ENCODE measurements at regions not wholly inside any gene's neighbourhood (a gene's known extent, or its start where the extent isn't known, plus 50 kb on each side); places are given as distances from the start of the nearest gene placed in this dataset.

GRCh38 chr3:86161493-86161892, 829.5 kb downstream of the VGLL3 start (continued):
- no peak for TF ChIP-seq POU2F2 (IDR thresholded peaks at IDR 0.05; ENCODE audit: borderline replicate concordance, low read depth, low read length)
- no peak for TF ChIP-seq RB1 (IDR thresholded peaks at IDR 0.05; ENCODE audit: borderline replicate concordance)
- no peak for TF ChIP-seq PML (IDR thresholded peaks at IDR 0.05; ENCODE audit: low read length)
- no peak for TF ChIP-seq RBBP5 (conservative IDR thresholded peaks at IDR 0.05)
- no peak for TF ChIP-seq ZNF622 (IDR thresholded peaks at IDR 0.05)
- no peak for TF ChIP-seq SP1 (IDR thresholded peaks at IDR 0.05; ENCODE audit: low read depth, low read length)

DNA sequence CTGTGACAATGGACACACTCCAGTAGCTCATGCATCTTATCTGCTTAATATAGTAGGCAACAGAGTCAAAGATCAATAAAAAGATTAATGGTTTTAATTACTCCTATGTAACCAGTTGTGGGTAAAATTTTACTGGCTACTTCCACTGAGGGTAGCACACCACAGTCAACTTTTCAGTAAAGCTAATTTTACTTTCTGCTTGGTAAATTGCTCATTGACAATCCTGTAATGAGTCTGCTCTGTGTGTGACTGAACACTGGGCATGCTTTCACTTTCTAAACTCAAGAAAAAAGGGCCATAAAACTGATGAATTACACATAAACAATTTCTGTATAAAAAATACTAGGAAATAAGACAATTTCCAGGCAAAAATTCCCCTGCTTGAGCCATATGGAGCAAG, 838.3 kb downstream of the VGLL3 start:
- ChIA-PET RAD21 (ENCODE audit: unreplicated experiment) (no interaction called here), SMC1A (ENCODE audit: uncharacterized antibody, unreplicated experiment) (no interaction called here), POLR2A (no interaction called here), CTCF (no interaction called here)
- no peaks in the 10 kb centered on the region for H3K36me3 ChIP-seq (ENCODE audit: control insufficient read depth in 2 of 2, insufficient read depth in 2 of 2, low read length in 1 of 2)
- no peak overlapping the region for H3K4me2 ChIP-seq (ENCODE audit: control insufficient read depth, insufficient read depth)
- H4K20me1 ChIP-seq (ENCODE audit: control insufficient read depth, insufficient read depth): no peaks in the 10 kb centered on the region
- TF ChIP-seq CBFB (IDR thresholded peaks at IDR 0.05; ENCODE audit: low read depth): no peak
- TF ChIP-seq, protein P1, sequence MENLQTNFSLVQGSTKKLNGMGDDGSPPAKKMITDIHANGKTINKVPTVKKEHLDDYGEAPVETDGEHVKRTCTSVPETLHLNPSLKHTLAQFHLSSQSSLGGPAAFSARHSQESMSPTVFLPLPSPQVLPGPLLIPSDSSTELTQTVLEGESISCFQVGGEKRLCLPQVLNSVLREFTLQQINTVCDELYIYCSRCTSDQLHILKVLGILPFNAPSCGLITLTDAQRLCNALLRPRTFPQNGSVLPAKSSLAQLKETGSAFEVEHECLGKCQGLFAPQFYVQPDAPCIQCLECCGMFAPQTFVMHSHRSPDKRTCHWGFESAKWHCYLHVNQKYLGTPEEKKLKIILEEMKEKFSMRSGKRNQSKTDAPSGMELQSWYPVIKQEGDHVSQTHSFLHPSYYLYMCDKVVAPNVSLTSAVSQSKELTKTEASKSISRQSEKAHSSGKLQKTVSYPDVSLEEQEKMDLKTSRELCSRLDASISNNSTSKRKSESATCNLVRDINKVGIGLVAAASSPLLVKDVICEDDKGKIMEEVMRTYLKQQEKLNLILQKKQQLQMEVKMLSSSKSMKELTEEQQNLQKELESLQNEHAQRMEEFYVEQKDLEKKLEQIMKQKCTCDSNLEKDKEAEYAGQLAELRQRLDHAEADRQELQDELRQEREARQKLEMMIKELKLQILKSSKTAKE (IDR thresholded peaks at IDR 0.05; ENCODE audit: low read depth, poor library complexity, severe bottlenecking): no peak
- no peak for TF ChIP-seq SUPT20H (IDR thresholded peaks at IDR 0.05; ENCODE audit: borderline replicate concordance, control insufficient read depth, low read depth, low read length)
- no peak for TF ChIP-seq MYC (IDR thresholded peaks at IDR 0.05; ENCODE audit: insufficient read depth, insufficient read length, insufficient replicate concordance, low read length, severe bottlenecking)
- no peak for TF ChIP-seq SIX5 (IDR thresholded peaks at IDR 0.05; ENCODE audit: low read depth, low read length, severe bottlenecking)
- TF ChIP-seq TARDBP (IDR thresholded peaks at IDR 0.05; ENCODE audit: borderline replicate concordance): no peak
- no peak for TF ChIP-seq POLR2A (IDR thresholded peaks at IDR 0.05; ENCODE audit: low read depth, low read length)
- TF ChIP-seq, protein P2, sequence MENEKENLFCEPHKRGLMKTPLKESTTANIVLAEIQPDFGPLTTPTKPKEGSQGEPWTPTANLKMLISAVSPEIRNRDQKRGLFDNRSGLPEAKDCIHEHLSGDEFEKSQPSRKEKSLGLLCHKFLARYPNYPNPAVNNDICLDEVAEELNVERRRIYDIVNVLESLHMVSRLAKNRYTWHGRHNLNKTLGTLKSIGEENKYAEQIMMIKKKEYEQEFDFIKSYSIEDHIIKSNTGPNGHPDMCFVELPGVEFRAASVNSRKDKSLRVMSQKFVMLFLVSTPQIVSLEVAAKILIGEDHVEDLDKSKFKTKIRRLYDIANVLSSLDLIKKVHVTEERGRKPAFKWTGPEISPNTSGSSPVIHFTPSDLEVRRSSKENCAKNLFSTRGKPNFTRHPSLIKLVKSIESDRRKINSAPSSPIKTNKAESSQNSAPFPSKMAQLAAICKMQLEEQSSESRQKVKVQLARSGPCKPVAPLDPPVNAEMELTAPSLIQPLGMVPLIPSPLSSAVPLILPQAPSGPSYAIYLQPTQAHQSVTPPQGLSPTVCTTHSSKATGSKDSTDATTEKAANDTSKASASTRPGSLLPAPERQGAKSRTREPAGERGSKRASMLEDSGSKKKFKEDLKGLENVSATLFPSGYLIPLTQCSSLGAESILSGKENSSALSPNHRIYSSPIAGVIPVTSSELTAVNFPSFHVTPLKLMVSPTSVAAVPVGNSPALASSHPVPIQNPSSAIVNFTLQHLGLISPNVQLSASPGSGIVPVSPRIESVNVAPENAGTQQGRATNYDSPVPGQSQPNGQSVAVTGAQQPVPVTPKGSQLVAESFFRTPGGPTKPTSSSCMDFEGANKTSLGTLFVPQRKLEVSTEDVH (IDR thresholded peaks at IDR 0.05; ENCODE audit: low read depth, partially characterized antibody): no peak
- H3K9ac ChIP-seq (ENCODE audit: control insufficient read depth, insufficient read depth, low read length): no peak overlapping the region
- no TSS peak for BruUV-seq (replicated peaks)
- H3K4me3 ChIP-seq: no peak overlapping the region
- no peak for FAIRE-seq
- no peak overlapping the region for H3K27ac ChIP-seq (ENCODE audit: control insufficient read depth, insufficient read depth)
- ATAC-seq: no peak
- H3K79me2 ChIP-seq (ENCODE audit: control insufficient read depth, insufficient read depth, low read length): no peaks in the 10 kb centered on the region
- in situ Hi-C loops (cut with MboI): no loop called here
- intact Hi-C loops (cut with micrococcal nuclease; ENCODE audit: unreplicated experiment): no loop called here
- no peaks in the 10 kb centered on the region for H3K9me3 ChIP-seq (replicated peaks; ENCODE audit: control insufficient read depth, insufficient read depth, low read length)
- H3K27me3 ChIP-seq (replicated peaks in 1 of 2; ENCODE audit: control insufficient read depth in 2 of 2, insufficient read depth in 2 of 2, low read length in 1 of 2): no peaks in the 10 kb centered on the region
- H2AFZ ChIP-seq (ENCODE audit: control insufficient read depth, low read depth, low read length): no peak overlapping the region
- DNase-seq (ENCODE audit: low read depth, low spot score): no peak
- no peaks in the 10 kb centered on the region for H3K4me1 ChIP-seq (ENCODE audit: control insufficient read depth, insufficient read depth, low read length)
